Activated T-cell treated with anti-CD3 and anti-CD28 coated beads, Interleukin-2, amount 50 U/mL, for 24 hours (primary cell): ENCODE measurements at regions not wholly inside any gene's neighbourhood (a gene's known extent, or its start where the extent isn't known, plus 50 kb on each side); places are given as distances from the start of the nearest gene placed in this dataset.
A peak's percentile ranks its signal among the peaks of the same experiment; 100 is the strongest.
"Not testable (repeated sequence)": the region's sequence is repeated elsewhere in the genome, so short reads cannot be mapped to it uniquely, and the experiment has no call there.

ENCODE experiments used
- DNase-seq: peaks from one replicate; pipeline ENCODE4 v3.0.0-alpha.2; 2020
- H3K27ac Mint-ChIP-seq: 2 replicates; pipeline ENCODE4 v1.8.0; 2020; ENCODE audit warnings: mild to moderate bottlenecking, mixed read lengths
- H3K27me3 Mint-ChIP-seq: 2 replicates; pipeline ENCODE4 v1.8.0; 2020; ENCODE audit warnings: mixed read lengths
- H3K36me3 Mint-ChIP-seq: 2 replicates; pipeline ENCODE4 v1.8.0; 2020; ENCODE audit warnings: low read depth, mixed read lengths
- H3K4me1 Mint-ChIP-seq: 2 replicates; pipeline ENCODE4 v1.8.0; 2020; ENCODE audit warnings: low read depth, mixed read lengths
- H3K4me3 Mint-ChIP-seq: 2 replicates; pipeline ENCODE4 v1.8.0; 2020; ENCODE audit warnings: mild to moderate bottlenecking, moderate library complexity, mixed read lengths
- H3K9me3 Mint-ChIP-seq: 2 replicates; pipeline ENCODE4 v1.8.0; 2020; ENCODE audit warnings: mixed read lengths

- Mint-ChIP-seq H3K27me3 (no peaks in the 10 kb centered on the region), H3K36me3 (no peaks in the 10 kb centered on the region), H3K4me1 (peaks cover 4% of the 10 kb centered on the region), H3K4me3 (no peak overlapping the region), H3K9me3 (no peaks in the 10 kb centered on the region), H3K27ac (no peak overlapping the region)
- no peak for DNase-seq
Observed at GRCh38 chr1:82782599-82782998, 981.9 kb downstream of the ADGRL2 start.

GRCh38 chr1:82778612-82779011 is 977.9 kb downstream of the ADGRL2 start:
- Mint-ChIP-seq H3K4me1 (peaks cover 3% of the 10 kb centered on the region), H3K9me3 (no peaks in the 10 kb centered on the region), H3K4me3 (no peak overlapping the region), H3K36me3 (no peaks in the 10 kb centered on the region), H3K27ac (no peak overlapping the region), H3K27me3 (no peaks in the 10 kb centered on the region)
- no peak for DNase-seq

- Mint-ChIP-seq H3K4me3 (no peak overlapping the region), H3K4me1 (peaks cover 3% of the 10 kb centered on the region), H3K27me3 (no peaks in the 10 kb centered on the region), H3K27ac (no peak overlapping the region), H3K9me3 (no peaks in the 10 kb centered on the region), H3K36me3 (no peaks in the 10 kb centered on the region)
- no peak for DNase-seq
Observed at GRCh38 chr1:82777240-82777639, 976.5 kb downstream of the ADGRL2 start.

- H3K4me3 Mint-ChIP-seq, DNase-seq, H3K27ac Mint-ChIP-seq, H3K4me1 Mint-ChIP-seq, H3K36me3 Mint-ChIP-seq, H3K27me3 Mint-ChIP-seq, H3K9me3 Mint-ChIP-seq: not testable (repeated sequence)
Observed at GRCh38 chr1:82776730-82777129, 976.0 kb downstream of the ADGRL2 start.

- DNase-seq, result peak; percentile 51
- Mint-ChIP-seq H3K9me3 (no peaks in the 10 kb centered on the region), H3K27ac (no peak overlapping the region), H3K4me1 (peaks cover 3% of the 10 kb centered on the region), H3K4me3 (no peak overlapping the region), H3K27me3 (no peaks in the 10 kb centered on the region), H3K36me3 (no peaks in the 10 kb centered on the region)
Observed at GRCh38 chr1:82775406-82776000, 974.8 kb downstream of the ADGRL2 start.

GRCh38 chr1:82762829-82763532 is 962.2 kb downstream of the ADGRL2 start:
- H3K27me3 Mint-ChIP-seq, result no peaks in the 10 kb centered on the region
- no peak for DNase-seq
- no peak overlapping the region for H3K27ac Mint-ChIP-seq
- no peak overlapping the region for H3K4me3 Mint-ChIP-seq
- no peaks in the 10 kb centered on the region for H3K4me1 Mint-ChIP-seq
- H3K36me3 Mint-ChIP-seq, result no peaks in the 10 kb centered on the region
- no peaks in the 10 kb centered on the region for H3K9me3 Mint-ChIP-seq

GRCh38 chr1:82759035-82759434 is 958.3 kb downstream of the ADGRL2 start:
- no peaks in the 10 kb centered on the region for H3K4me1 Mint-ChIP-seq

GRCh38 chr1:82755671-82756070 is 954.9 kb downstream of the ADGRL2 start:
- H3K4me1 Mint-ChIP-seq, result no peaks in the 10 kb centered on the region
- no peak overlapping the region for H3K27ac Mint-ChIP-seq
- H3K4me3 Mint-ChIP-seq, result no peak overlapping the region
- no peaks in the 10 kb centered on the region for H3K9me3 Mint-ChIP-seq
- H3K36me3 Mint-ChIP-seq, result no peaks in the 10 kb centered on the region
- DNase-seq, result no peak
- H3K27me3 Mint-ChIP-seq, result no peaks in the 10 kb centered on the region

More at GRCh38 chr1:82759035-82759434, 958.3 kb downstream of the ADGRL2 start:
- DNase-seq, result no peak
- H3K27ac Mint-ChIP-seq, result no peak overlapping the region
- no peaks in the 10 kb centered on the region for H3K27me3 Mint-ChIP-seq
- H3K36me3 Mint-ChIP-seq, result no peaks in the 10 kb centered on the region
- no peaks in the 10 kb centered on the region for H3K9me3 Mint-ChIP-seq
- H3K4me3 Mint-ChIP-seq, result no peak overlapping the region

GRCh38 chr1:82755191-82755590 is 954.5 kb downstream of the ADGRL2 start:
- H3K4me1 Mint-ChIP-seq, result no peaks in the 10 kb centered on the region
- no peaks in the 10 kb centered on the region for H3K36me3 Mint-ChIP-seq
- H3K4me3 Mint-ChIP-seq, result no peak overlapping the region
- no peaks in the 10 kb centered on the region for H3K9me3 Mint-ChIP-seq
- H3K27me3 Mint-ChIP-seq, result no peaks in the 10 kb centered on the region
- H3K27ac Mint-ChIP-seq, result no peak overlapping the region
- no peak for DNase-seq

- H3K4me1 Mint-ChIP-seq, result no peaks in the 10 kb centered on the region
- no peaks in the 10 kb centered on the region for H3K9me3 Mint-ChIP-seq
- no peak overlapping the region for H3K4me3 Mint-ChIP-seq
- no peak for DNase-seq
- no peaks in the 10 kb centered on the region for H3K27me3 Mint-ChIP-seq
- H3K36me3 Mint-ChIP-seq, result no peaks in the 10 kb centered on the region
- no peak overlapping the region for H3K27ac Mint-ChIP-seq
Observed at GRCh38 chr1:82752046-82752445, 951.3 kb downstream of the ADGRL2 start.

GRCh38 chr1:82733645-82734044 is 932.9 kb downstream of the ADGRL2 start:
- Mint-ChIP-seq H3K36me3 (no peaks in the 10 kb centered on the region), H3K27ac (no peak overlapping the region), H3K9me3 (peaks cover 15% of the 10 kb centered on the region), H3K4me3 (no peak overlapping the region), H3K27me3 (no peaks in the 10 kb centered on the region), H3K4me1 (no peaks in the 10 kb centered on the region)
- no peak for DNase-seq

- Mint-ChIP-seq H3K4me3 (no peak overlapping the region), H3K27ac (no peak overlapping the region), H3K9me3 (peaks cover 15% of the 10 kb centered on the region), H3K27me3 (no peaks in the 10 kb centered on the region), H3K36me3 (no peaks in the 10 kb centered on the region), H3K4me1 (no peaks in the 10 kb centered on the region)
- no peak for DNase-seq
Observed at GRCh38 chr1:82731216-82731615, 930.5 kb downstream of the ADGRL2 start.

- no peaks in the 10 kb centered on the region for H3K27me3 Mint-ChIP-seq
- DNase-seq, result no peak
- no peaks in the 10 kb centered on the region for H3K36me3 Mint-ChIP-seq
- H3K9me3 Mint-ChIP-seq, result peaks cover 13% of the 10 kb centered on the region
- no peak overlapping the region for H3K4me3 Mint-ChIP-seq
- H3K4me1 Mint-ChIP-seq, result no peaks in the 10 kb centered on the region
- no peak overlapping the region for H3K27ac Mint-ChIP-seq
Observed at GRCh38 chr1:82728206-82728605, 927.5 kb downstream of the ADGRL2 start.

- DNase-seq, result no peak
- no peaks in the 10 kb centered on the region for H3K4me1 Mint-ChIP-seq
- H3K4me3 Mint-ChIP-seq, result no peak overlapping the region
- no peaks in the 10 kb centered on the region for H3K36me3 Mint-ChIP-seq
- H3K9me3 Mint-ChIP-seq, result peaks cover 6% of the 10 kb centered on the region
- H3K27ac Mint-ChIP-seq, result no peak overlapping the region
- no peaks in the 10 kb centered on the region for H3K27me3 Mint-ChIP-seq
Observed at GRCh38 chr1:82724246-82724645, 923.5 kb downstream of the ADGRL2 start.

GRCh38 chr1:82722608-82723007 is 921.9 kb downstream of the ADGRL2 start:
- no peak overlapping the region for H3K27ac Mint-ChIP-seq
- H3K4me1 Mint-ChIP-seq, result no peaks in the 10 kb centered on the region
- H3K4me3 Mint-ChIP-seq, result no peak overlapping the region
- DNase-seq, result no peak
- no peaks in the 10 kb centered on the region for H3K36me3 Mint-ChIP-seq
- H3K27me3 Mint-ChIP-seq, result no peaks in the 10 kb centered on the region
- peaks cover 6% of the 10 kb centered on the region for H3K9me3 Mint-ChIP-seq
